GM21528 (cell line): ENCODE measurements at regions not wholly inside any gene's neighbourhood (a gene's known extent, or its start where the extent isn't known, plus 50 kb on each side); places are given as distances from the start of the nearest gene placed in this dataset.

Experiments
- ATAC-seq: cut with Tn5 transposase; IDR thresholded peaks from one replicate; pipeline ENCODE4 v1.9.1; 2021; ENCODE audit warnings: mild to moderate bottlenecking, moderate library complexity; ENCODE audit not compliant: unreplicated experiment, low FRiP score

- no peak for ATAC-seq
These were observed 102.6 kb upstream of the TBX20 start for GRCh38 chr7:35356495-35356894.

GRCh38 chr7:35355911-35356310, 102.0 kb upstream of the TBX20 start:
- ATAC-seq, result no peak

GRCh38 chr7:35355199-35355598, 101.3 kb upstream of the TBX20 start:
- ATAC-seq, result no peak

- no peak for ATAC-seq
These were observed 99.6 kb upstream of the TBX20 start for GRCh38 chr7:35353481-35353880.

- no peak for ATAC-seq
These were observed 97.6 kb upstream of the TBX20 start for GRCh38 chr7:35351466-35351865.

- ATAC-seq, result no peak
These were observed 94.9 kb upstream of the TBX20 start for GRCh38 chr7:35348611-35349400.

- no peak for ATAC-seq
These were observed 88.9 kb upstream of the TBX20 start for GRCh38 chr7:35342786-35343185.

GRCh38 chr7:35339811-35340210, 85.9 kb upstream of the TBX20 start:
- no peak for ATAC-seq

GRCh38 chr7:35336444-35336843, 82.5 kb upstream of the TBX20 start:
- ATAC-seq, result no peak

- ATAC-seq, result no peak
These were observed 80.6 kb upstream of the TBX20 start for GRCh38 chr7:35334506-35334905.

GRCh38 chr7:35333265-35333664, 79.4 kb upstream of the TBX20 start:
- no peak for ATAC-seq

GRCh38 chr7:35331730-35332678, 78.1 kb upstream of the TBX20 start:
- no peak for ATAC-seq

- no peak for ATAC-seq
These were observed 75.1 kb upstream of the TBX20 start for GRCh38 chr7:35329026-35329425.

- no peak for ATAC-seq
These were observed 65.7 kb upstream of the TBX20 start for GRCh38 chr7:35319606-35320005.

GRCh38 chr7:35316549-35316948, 62.6 kb upstream of the TBX20 start:
- no peak for ATAC-seq

- ATAC-seq, result no peak
These were observed 61.6 kb upstream of the TBX20 start for GRCh38 chr7:35315517-35315916.

GRCh38 chr7:35314354-35314753, 60.5 kb upstream of the TBX20 start:
- ATAC-seq, result no peak

- ATAC-seq, result no peak
These were observed 59.7 kb upstream of the TBX20 start for GRCh38 chr7:35313575-35313974.
